AML-193 (cell line): ENCODE measurements at regions not wholly inside any gene's neighbourhood (a gene's known extent, or its start where the extent isn't known, plus 50 kb on each side); places are given as distances from the start of the nearest gene placed in this dataset.
"Not testable (repeated sequence)": the region's sequence is repeated elsewhere in the genome, so short reads cannot be mapped to it uniquely, and the experiment has no call there.

Experiments
- DNase-seq, 2 experiments: peaks; one replicate each; lab custom pipeline; 2025; lab: John Stamatoyannopoulos, UW

DNA sequence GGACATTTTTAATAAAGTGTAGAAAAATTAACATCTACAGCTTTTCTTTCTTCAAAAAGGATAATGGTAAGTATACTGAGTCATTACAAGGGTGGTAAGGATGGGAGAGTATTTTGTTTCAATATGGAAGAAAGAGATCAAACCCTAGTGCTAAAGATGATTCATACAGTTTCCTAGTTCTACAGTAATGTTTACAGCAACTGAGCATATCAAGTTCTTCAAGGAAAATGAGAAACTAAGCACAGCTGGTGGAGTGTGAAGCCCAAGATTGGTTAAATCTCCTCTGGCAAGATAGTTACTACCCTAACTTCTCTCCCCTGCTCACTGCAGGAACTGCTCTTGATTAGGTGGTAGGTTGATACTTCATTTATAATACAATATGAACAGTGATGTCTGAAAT lies 467.5 kb downstream of the XIRP2 start:
- DNase-seq = no peak

DNA sequence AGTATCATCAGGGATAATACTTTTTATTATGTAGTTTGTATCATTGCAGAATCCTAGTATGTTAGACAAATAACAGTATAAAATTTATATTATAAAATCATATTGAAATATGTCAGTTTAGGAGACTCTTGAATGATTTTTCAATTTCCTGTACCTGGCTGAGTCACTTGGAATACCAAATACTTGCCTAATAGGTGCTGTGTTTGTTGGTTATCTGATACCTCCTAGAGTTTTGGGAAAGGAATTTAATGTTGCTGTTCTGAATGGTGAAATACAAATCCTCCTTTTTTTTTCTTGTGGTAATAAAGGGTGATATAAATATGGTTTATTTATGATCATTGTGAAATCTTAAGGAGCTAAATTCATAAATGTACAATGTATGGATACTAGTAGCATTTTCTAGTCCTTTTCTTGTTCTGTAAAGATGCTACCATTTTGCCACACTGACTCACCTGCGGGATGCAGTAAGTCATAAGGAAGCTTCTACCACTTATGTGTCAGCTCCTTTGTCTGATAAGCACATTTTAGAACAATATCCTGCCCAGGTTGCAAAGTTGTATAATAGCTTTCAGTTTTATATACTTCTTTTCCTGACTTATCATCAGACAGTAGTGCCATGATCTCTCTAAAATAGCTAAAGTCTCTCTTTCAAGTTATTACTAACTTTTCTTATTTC lies 465.5 kb downstream of the XIRP2 start:
- no peak for DNase-seq

DNA sequence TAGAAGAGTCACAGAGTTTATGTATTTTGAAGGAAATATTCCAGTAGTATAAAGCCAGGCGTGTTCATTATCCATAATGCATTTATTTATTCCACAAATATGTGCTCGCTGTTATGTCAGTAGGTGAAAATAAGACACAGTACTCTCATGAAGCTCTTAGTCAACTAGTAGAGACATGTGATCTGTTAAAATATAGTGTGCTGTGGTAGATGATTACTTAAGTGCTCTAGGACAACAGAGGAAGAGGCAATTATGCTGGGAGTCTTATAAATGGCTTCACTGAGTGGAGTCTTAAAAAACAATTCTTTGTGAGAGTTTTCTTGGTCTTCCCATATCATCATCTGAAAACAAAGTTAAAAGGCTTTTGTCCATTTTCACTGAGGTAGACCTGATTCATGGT lies 457.3 kb downstream of the XIRP2 start:
- no peak for DNase-seq

DNA sequence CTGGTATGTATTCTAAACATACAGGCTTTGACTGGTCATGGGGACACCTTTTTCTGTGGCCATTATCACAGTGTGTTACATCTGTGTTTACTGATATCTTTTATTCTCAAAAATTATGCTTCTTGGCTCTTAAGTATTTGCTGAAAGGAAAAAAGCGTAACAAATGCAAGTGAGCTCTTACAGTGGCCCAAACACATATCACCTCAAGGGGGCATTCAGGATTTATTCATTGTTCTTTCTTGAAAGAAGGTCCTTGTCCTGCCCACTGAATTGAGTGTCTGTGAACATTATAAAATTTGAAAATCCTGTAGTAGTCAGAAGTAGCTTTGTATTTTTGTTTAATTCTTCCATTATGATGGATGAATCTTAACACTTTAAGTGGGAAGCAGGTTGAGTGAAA lies 454.5 kb downstream of the XIRP2 start:
- DNase-seq = no peak

DNA sequence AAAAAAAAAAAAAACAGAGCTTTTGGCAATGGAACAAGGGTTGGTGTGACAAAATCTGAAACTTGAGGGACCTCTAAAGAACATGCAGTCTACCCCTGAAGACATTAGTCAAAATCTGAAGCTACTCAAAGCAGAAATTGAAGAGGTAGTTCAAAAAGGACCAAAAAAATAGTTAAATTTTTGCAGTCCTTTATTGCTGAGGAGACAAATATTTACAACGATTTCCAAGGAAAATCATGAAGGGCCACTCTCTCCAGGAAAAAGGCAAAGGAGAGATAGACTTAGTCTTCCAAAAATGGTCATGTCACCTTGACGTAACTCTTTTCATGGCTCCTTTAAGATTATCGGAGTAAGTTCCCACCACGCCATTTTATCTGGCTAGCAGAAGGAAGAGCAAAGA lies 452.0 kb downstream of the XIRP2 start:
- DNase-seq = no peak

DNA sequence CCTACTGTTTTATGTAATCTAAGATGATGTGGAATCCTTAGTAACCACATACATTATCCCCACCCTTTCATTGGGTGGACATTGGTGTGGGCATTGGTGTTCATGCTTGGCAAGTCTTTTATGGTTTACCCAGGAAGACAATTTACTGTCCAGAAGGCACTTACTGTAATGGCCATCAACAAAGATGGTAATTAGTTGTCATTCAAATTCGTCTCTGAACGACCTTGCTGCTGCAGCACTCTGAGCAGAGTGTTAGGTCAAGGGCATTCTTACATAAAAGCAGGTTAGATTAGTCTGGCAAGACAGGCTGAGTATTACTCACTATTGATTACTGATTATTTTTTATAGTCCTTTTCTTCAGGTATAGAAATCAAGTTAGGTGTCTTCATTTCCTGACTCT lies 447.9 kb downstream of the XIRP2 start:
- no peak for DNase-seq

DNA sequence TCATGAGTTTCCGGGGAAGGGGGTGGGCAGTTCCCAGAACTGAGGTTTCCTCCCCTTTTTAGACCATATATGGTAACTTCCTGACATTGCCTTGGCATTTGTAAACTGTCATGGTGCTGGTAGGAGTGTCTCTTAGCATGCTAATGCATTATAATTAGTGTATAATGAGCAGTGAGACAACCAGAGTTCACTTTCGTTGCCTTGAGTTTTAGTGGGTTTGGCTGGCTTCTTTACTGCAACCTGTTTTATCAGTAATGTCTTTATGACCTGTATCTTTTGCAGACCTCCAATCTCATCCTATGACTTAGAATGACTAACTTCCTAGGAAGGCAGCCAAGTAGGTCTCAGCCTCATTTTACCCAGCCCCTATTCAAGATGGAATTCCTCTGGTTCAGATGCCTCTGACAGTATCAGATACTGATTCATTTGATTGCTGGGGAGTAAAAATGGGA lies 447.3 kb downstream of the XIRP2 start:
- DNase-seq = no peak

DNA sequence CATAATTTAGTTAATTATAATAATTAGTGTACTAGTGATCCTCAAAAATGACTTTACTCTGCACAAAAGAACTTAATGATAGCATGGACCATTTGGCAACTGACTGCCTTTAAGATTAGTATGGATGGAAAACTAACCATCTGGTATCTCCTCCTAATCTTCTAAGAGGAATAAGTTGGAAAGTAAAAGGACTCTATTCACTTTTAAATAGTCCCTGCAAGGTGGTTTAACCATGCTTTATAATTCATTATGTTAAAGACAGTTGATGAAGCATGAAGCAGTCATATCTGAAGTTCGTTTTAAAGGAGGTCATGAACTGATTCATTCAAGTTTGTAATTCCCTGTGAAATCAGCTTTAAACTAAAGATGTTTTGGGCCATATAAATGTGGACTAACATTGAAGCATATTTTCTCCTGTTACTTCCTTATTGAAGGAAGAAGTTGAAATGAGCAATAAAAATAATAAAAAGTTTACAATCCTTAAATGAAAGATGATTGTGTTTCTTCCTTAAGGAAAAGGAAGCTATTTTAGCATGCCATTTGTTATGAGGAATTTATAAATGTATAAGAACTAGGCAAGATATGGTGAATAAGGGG lies 446.0 kb downstream of the XIRP2 start:
- no peak for DNase-seq

DNA sequence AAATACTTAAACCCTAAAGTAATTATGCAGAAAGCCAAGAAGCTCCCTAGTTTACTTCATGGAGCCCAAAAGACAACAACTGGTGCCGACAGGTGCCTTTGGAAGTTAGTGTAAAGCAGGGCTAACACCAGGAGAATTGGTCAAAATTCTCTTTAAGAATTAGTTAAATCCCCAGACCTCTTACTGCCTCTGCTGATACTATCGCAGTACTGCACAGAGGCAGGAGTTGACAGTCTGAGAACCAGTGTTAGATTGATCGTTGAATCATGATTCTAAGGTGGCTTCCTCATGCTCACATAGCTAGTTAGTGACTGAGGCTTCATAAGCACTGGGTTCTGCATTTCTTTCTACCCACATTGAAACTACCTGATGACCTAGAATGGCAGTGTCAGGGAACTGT lies 445.0 kb downstream of the XIRP2 start:
- no peak for DNase-seq

DNA sequence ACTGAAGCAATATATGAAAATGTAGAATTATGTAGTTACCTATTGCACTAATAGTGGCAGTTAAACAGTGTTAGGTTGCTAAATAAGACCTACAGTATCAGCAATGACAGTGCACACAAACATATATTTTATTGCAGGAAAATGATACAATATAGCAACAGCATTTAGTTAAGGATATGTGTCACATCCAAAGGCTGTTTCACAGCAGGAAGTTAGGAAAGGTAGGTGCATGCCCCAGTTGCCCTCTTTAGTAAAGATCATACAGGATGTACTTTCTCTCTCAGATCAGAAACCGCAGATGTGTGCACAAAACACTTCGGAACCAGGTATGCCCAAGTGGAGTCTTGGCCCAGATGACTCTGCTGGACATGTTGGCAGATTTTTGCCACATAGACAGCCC lies 444.1 kb downstream of the XIRP2 start:
- no peak for DNase-seq

DNA sequence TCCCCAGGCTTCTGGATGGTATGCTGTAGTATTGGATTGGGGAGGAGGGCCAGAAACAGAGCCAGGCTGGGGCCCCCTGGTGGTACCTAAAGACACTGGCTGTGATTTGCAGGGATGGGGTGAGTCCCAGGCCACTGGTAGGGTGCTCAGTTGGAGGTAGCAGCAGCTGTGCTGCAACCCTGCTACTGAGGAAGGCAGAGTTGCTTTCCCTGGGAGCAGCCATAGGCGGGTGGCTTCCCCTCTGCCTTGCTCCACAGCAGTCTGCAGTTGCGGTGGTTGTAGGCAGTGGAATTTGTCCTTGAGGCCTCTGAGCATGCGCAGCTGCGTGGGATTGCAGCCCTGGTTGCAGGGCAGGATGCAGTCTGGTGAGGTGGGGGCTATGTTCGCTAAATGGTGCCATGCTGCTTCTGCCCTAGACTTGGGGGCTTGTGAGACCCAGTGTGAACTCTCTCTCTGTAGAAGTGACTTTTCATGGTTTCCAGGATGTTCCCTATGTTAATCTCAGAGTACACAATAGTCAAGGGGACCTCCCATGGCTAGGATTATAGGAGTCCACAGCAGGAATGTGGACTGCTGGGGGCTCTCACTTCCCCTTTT lies 443.5 kb downstream of the XIRP2 start:
- DNase-seq = no peak

DNA sequence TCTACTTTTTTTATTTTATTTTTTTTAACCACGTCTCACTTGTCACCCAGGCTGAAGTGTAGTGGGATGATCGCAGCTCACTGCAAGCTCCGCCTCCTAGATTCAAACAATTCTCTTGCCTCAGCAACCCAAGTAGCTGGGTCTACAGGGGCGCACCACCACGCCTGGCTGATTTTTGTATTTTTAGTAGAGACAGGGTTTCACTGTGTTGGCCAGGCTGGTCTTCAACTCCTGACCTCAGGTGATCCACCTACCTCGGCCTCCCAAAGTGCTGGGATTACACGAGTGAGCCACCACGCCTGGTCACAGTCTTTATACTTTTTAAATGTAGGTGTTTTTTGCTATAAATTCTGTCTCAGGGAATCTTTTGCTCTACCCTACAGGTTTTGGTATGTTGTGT lies 440.5 kb downstream of the XIRP2 start:
- not testable (repeated sequence) for DNase-seq

DNA sequence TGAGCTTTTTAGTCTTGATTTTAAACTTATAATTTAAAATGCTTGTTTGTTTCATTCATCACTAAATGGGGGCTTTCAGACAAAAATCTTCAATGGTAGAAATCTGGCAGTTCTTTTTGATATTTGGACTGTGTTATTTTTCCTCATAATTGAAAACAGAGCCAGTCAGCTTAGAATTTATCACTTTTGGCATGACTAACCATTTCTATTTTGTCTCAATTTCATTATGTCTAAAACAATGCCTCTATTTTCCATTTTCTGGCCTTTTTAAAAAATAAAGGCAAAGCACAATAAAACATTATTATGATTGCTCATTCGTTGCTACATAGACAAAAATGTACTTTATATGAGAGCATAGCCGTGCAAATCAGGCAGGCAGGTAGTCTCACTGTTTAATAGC lies 434.5 kb downstream of the XIRP2 start:
- DNase-seq = no peak

DNA sequence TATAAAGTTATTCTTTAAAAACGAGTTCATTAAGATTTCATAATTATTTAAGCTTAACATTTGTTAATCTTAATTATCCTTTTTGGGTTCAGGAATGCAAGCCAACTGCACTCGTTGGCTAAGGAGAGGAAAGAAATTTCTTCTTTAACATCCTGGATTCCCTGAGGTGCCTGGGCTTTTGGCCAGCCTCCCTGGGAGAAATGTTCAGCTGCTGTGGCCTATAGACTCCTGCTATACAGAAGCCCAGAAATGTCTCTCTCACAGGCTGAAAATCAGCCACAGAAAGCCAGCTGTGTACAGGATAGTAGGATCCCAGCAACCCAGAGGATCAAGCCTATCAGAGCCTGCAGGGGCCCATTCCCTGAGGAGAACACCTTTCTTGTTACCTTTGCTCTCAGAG lies 430.3 kb downstream of the XIRP2 start:
- no peak for DNase-seq

DNA sequence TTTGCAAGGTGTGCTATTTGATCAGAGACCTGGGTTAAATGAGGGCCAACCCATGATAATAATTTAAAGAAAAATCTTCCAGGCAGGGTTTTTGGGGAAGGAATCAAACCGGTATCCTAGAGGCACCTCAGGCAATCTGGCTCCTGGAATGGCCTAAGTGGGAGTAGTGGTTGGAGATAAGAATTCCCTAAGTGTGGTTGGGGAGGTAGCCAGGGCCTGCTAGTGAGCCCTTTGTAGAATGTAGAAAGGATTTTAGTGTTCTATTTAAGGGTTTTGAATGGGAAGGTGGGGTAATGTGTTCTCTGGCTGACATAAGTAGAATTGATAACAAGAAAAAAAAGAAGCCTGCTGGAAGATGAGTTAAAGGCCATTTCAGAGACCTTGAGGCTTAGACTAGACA lies 422.2 kb downstream of the XIRP2 start:
- DNase-seq = no peak
